Mesendoderm (in vitro differentiated cells): ENCODE measurements at regions not wholly inside any gene's neighbourhood (a gene's known extent, or its start where the extent isn't known, plus 50 kb on each side); places are given as distances from the start of the nearest gene placed in this dataset.

Source experiments
- DNase-seq: peaks from one replicate; pipeline ENCODE4 v3.0.0; 2013
- H2AK5ac ChIP-seq: 2 replicates; pipeline ENCODE4 v1.6.1; 2013; ENCODE audit warnings: low read length, inconsistent platforms
- H2BK120ac ChIP-seq: 2 replicates; pipeline ENCODE4 v1.6.1; 2013; ENCODE audit warnings: low read depth, mild to moderate bottlenecking, low read length, moderate library complexity, mixed read lengths
- H2BK15ac ChIP-seq: replicated peaks from 2 replicates; pipeline ENCODE4 v1.6.1; 2013; ENCODE audit warnings: low read depth, mild to moderate bottlenecking, moderate library complexity
- H2BK5ac ChIP-seq: 2 replicates; pipeline ENCODE4 v1.6.1; 2013; ENCODE audit warnings: low read length, inconsistent platforms
- H3K18ac ChIP-seq: 2 replicates; pipeline ENCODE4 v1.6.1; 2013; ENCODE audit warnings: mild to moderate bottlenecking, low read length, mixed read lengths
- H3K23ac ChIP-seq: one replicate; pipeline ENCODE4 v1.6.1; 2013; ENCODE audit warnings: low read length
- H3K27ac ChIP-seq: 2 replicates; pipeline ENCODE4 v1.5.1; 2013; ENCODE audit warnings: low read depth, mild to moderate bottlenecking, inconsistent platforms, low read length, moderate library complexity
- H3K27me3 ChIP-seq: 2 replicates; pipeline ENCODE4 v1.6.1; 2013; ENCODE audit warnings: low read length, control low read depth, mild to moderate bottlenecking, inconsistent platforms; ENCODE audit not compliant: insufficient read depth, poor library complexity
- H3K36me3 ChIP-seq: 2 replicates; pipeline ENCODE4 v1.6.1; 2013; ENCODE audit warnings: low read length, inconsistent platforms; ENCODE audit not compliant: control insufficient read depth, insufficient read depth
- H3K4ac ChIP-seq: one replicate; pipeline ENCODE4 v1.6.1; 2013; ENCODE audit warnings: low read depth, mild to moderate bottlenecking, low read length, moderate library complexity
- H3K4me1 ChIP-seq: 2 replicates; pipeline ENCODE4 v1.6.1; 2013; ENCODE audit warnings: low read depth, low read length, inconsistent platforms; ENCODE audit not compliant: control insufficient read depth
- H3K4me2 ChIP-seq: 2 replicates; pipeline ENCODE4 v1.6.1; 2013; ENCODE audit warnings: low read length
- H3K4me3 ChIP-seq: 2 replicates; pipeline ENCODE4 v1.5.1; 2013; ENCODE audit warnings: mild to moderate bottlenecking, low read length
- H3K56ac ChIP-seq: one replicate; pipeline ENCODE4 v1.6.1; 2013; ENCODE audit warnings: low read length
- H3K79me1 ChIP-seq: 2 replicates; pipeline ENCODE4 v1.6.1; 2013; ENCODE audit warnings: low read length, inconsistent platforms
- H3K79me2 ChIP-seq: 2 replicates; pipeline ENCODE4 v1.6.1; 2013; ENCODE audit warnings: mild to moderate bottlenecking, low read length; ENCODE audit not compliant: control insufficient read depth, insufficient read depth
- H3K9ac ChIP-seq: 2 replicates; pipeline ENCODE4 v1.6.1; 2013; ENCODE audit warnings: low read length, inconsistent platforms
- H4K5ac ChIP-seq: one replicate; pipeline ENCODE4 v1.6.1; 2013; ENCODE audit warnings: low read length
- H4K8ac ChIP-seq: one replicate; pipeline ENCODE4 v1.6.1; 2013; ENCODE audit warnings: low read depth, mild to moderate bottlenecking, control low read depth, low read length, moderate library complexity
- WGBS: extraction: QIAGEN DNeasy Blood & Tissue Kit; methylation state at CpG from one replicate; pipeline ENCODE4 v1.1.7; 2013; ENCODE audit warnings: low lambda C conversion rate, missing lambda C conversion rate; ENCODE audit not compliant: insufficient coverage; ENCODE audit errors: extremely low coverage; 5-methylcytosine and 5-hydroxymethylcytosine counted together

DNA sequence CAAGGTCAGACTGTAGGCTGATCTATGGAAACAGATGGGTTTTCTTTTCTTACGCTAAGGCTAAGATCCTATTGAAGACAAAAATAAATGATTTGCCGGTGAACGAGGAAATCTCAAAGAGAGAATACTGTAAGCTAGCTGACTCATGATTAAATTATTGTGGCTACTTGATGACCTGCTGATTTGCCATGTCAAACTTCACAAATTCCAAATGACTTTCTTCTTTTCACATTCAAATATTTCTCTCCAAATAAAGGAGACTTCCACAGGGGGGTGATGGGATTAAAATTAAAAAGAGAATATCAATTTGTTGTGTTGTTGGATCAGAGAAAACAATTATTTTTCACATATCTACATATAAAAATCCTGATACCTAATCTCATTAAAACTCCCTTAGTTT lies 860.6 kb upstream of the ZWINT start:
- Histone ChIP-seq H3K18ac (no peak overlapping the region), H3K23ac (no peak overlapping the region), H3K27me3 (no peaks in the 10 kb centered on the region), H2BK15ac (no peak overlapping the region), H3K4me1 (no peaks in the 10 kb centered on the region), H2BK120ac (no peak overlapping the region), H3K4me3 (no peak overlapping the region), H3K79me2 (no peaks in the 10 kb centered on the region), H3K4me2 (no peak overlapping the region), H3K4ac (no peak overlapping the region), H2AK5ac (no peak overlapping the region), H3K27ac (no peak overlapping the region), H3K9ac (no peak overlapping the region), H3K36me3 (no peaks in the 10 kb centered on the region), H2BK5ac (no peak overlapping the region), H3K56ac (no peak overlapping the region), H4K8ac (no peak overlapping the region), H4K5ac (no peak overlapping the region), H3K79me1 (no peaks in the 10 kb centered on the region)
- no peak for DNase-seq
- WGBS = no CpG with 5 or more reads among the region's 3 CpGs

- Histone ChIP-seq H3K56ac (no peak overlapping the region), H3K79me1 (no peaks in the 10 kb centered on the region), H3K27me3 (no peaks in the 10 kb centered on the region), H3K4ac (no peak overlapping the region), H3K23ac (no peak overlapping the region), H2BK15ac (no peak overlapping the region), H3K79me2 (no peaks in the 10 kb centered on the region), H3K9ac (no peak overlapping the region), H3K27ac (no peak overlapping the region), H4K5ac (no peak overlapping the region), H3K36me3 (no peaks in the 10 kb centered on the region), H3K4me3 (no peak overlapping the region), H2BK5ac (no peak overlapping the region), H3K4me1 (no peaks in the 10 kb centered on the region), H4K8ac (no peak overlapping the region), H2AK5ac (no peak overlapping the region), H2BK120ac (no peak overlapping the region), H3K4me2 (no peak overlapping the region), H3K18ac (no peak overlapping the region)
- peak; percentile 41 for DNase-seq
Measured at GRCh38 chr10:57218382-57218781, 857.3 kb upstream of the ZWINT start.

DNA sequence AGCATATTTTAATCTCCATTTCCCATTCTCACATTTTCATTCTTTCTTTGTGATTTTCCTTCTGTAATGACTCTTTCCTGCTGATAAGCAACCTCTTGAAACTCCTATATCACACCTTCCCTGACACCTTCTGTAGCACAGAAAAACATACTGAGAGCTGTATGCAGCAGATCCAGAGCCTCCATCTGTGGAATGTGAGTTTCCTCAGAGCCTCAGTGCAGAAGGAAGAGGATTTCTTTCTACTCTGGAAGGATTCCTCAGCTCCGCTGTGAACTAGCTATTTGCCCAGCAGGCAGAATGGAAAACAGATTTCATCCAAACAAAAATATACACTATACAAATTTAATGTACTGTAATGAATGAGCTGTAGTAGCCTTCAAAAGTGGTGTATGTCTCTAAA lies 841.3 kb upstream of the ZWINT start:
- Histone ChIP-seq H2BK5ac (no peak overlapping the region), H3K79me1 (no peaks in the 10 kb centered on the region), H3K4me1 (no peaks in the 10 kb centered on the region), H2BK120ac (no peak overlapping the region), H3K36me3 (no peaks in the 10 kb centered on the region), H3K4ac (no peak overlapping the region), H4K8ac (no peak overlapping the region), H3K9ac (no peak overlapping the region), H4K5ac (no peak overlapping the region), H3K23ac (no peak overlapping the region), H3K18ac (no peak overlapping the region), H3K4me3 (no peak overlapping the region), H3K27me3 (no peaks in the 10 kb centered on the region), H3K27ac (no peak overlapping the region), H3K4me2 (no peak overlapping the region), H2BK15ac (no peak overlapping the region), H2AK5ac (no peak overlapping the region), H3K79me2 (no peaks in the 10 kb centered on the region), H3K56ac (no peak overlapping the region)
- peak; percentile 94 for DNase-seq
- whole genome bisulfite sequencing = no CpG with 5 or more reads among the region's 1 CpG

DNA sequence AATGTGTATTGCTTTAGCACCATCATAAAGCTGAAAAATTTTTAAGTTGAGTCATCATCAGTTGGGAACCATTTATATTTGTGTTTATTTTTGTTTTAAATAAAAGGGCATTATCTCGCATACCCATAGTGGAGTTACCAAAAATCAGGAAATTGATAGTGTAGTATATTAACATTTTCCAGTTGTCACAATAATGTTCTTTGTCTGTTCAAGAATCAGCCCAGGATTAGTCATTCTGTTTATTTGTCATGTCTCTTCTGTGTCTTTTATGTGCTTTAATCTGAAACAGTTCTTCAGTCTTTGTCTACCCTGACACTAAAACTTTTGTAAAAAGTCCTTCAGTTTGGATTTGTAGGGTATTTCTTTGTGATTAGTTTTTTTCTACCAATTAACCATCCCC lies 827.8 kb upstream of the ZWINT start:
- no peak overlapping the region for H4K5ac ChIP-seq
- no peak overlapping the region for H2BK120ac ChIP-seq
- no peak overlapping the region for H2AK5ac ChIP-seq
- H3K27ac ChIP-seq = no peak overlapping the region
- H3K4me3 ChIP-seq = no peak overlapping the region
- no peak overlapping the region for H3K4ac ChIP-seq
- H3K36me3 ChIP-seq = no peaks in the 10 kb centered on the region
- no peak overlapping the region for H3K18ac ChIP-seq
- no peak overlapping the region for H2BK5ac ChIP-seq
- H4K8ac ChIP-seq = no peak overlapping the region
- H3K56ac ChIP-seq = no peak overlapping the region
- no peaks in the 10 kb centered on the region for H3K79me1 ChIP-seq
- H3K27me3 ChIP-seq = no peaks in the 10 kb centered on the region
- no peak overlapping the region for H3K9ac ChIP-seq
- no peak overlapping the region for H2BK15ac ChIP-seq
- H3K23ac ChIP-seq = no peak overlapping the region
- no peak overlapping the region for H3K4me2 ChIP-seq
- H3K4me1 ChIP-seq = no peaks in the 10 kb centered on the region
- no CpG with 5 or more reads among the region's 1 CpG for WGBS
- DNase-seq = no peak
- H3K79me2 ChIP-seq = no peaks in the 10 kb centered on the region

DNA sequence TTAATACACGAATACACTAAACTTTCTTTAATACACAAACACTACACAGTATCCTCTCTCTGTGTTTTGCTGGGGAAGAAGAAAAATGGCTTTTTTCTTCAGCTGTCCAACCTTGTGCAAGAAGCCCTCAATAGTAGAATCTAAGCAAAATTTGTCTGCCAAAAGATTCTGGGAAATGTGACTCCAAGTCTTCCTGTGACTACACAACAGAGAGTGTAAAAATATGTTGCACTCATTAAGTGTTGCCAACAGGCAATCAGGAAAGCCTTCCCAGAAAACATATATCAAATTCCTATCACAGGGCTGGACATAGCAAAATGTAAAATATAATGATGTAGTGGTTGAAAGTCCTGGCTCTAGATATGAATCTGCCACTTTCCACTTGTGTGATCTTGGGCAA lies 825.1 kb upstream of the ZWINT start:
- Histone ChIP-seq H3K36me3 (no peaks in the 10 kb centered on the region), H4K8ac (no peak overlapping the region), H3K4ac (no peak overlapping the region), H2BK120ac (no peak overlapping the region), H3K79me2 (no peaks in the 10 kb centered on the region), H3K79me1 (no peaks in the 10 kb centered on the region), H3K27ac (no peak overlapping the region), H2BK15ac (no peak overlapping the region), H2AK5ac (no peak overlapping the region), H3K56ac (no peak overlapping the region), H3K4me1 (no peaks in the 10 kb centered on the region), H3K27me3 (no peaks in the 10 kb centered on the region), H3K4me3 (no peak overlapping the region), H3K18ac (no peak overlapping the region), H3K4me2 (no peak overlapping the region), H4K5ac (no peak overlapping the region), H2BK5ac (no peak overlapping the region), H3K9ac (no peak overlapping the region), H3K23ac (no peak overlapping the region)
- no CpG with 5 or more reads among the region's 1 CpG for WGBS
- no peak for DNase-seq

GRCh38 chr10:57169597-57169996 lies 808.5 kb upstream of the ZWINT start:
- Histone ChIP-seq H3K56ac (no peak overlapping the region), H3K27ac (no peak overlapping the region), H3K36me3 (no peaks in the 10 kb centered on the region), H3K23ac (no peak overlapping the region), H4K8ac (no peak overlapping the region), H3K4ac (no peak overlapping the region), H2BK5ac (no peak overlapping the region), H4K5ac (no peak overlapping the region), H3K79me1 (no peaks in the 10 kb centered on the region), H3K79me2 (no peaks in the 10 kb centered on the region), H3K9ac (no peak overlapping the region), H3K4me1 (no peaks in the 10 kb centered on the region), H2BK15ac (no peak overlapping the region), H3K18ac (no peak overlapping the region), H3K4me2 (no peak overlapping the region), H2AK5ac (no peak overlapping the region), H3K27me3 (no peaks in the 10 kb centered on the region), H3K4me3 (no peak overlapping the region), H2BK120ac (no peak overlapping the region)
- no CpG with 5 or more reads among the region's 1 CpG for WGBS
- no peak for DNase-seq
